ENCODE measurements at regions not wholly inside any gene's neighbourhood (a gene's known extent, or its start where the extent isn't known, plus 50 kb on each side); places are given as distances from the start of the nearest gene placed in this dataset.

DNA sequence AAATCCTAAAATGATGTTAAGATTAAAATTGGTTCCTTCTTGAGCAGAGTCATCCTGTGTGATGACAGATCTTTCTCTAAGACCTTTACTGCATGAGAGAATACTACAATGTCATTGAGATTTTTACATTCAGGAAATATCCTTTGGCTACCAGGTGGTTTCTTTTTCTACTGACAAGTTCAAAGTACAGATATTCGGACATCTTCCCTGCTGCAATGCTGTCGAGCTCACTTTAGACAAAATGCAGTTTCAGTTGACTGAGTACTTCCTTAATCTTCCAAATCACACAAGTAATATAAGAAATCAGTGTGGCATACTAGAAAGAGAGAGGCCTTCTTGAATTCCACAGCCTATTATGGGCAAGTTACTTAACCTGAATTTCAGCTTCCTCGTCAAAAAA is 207.9 kb upstream of the ACVR2A start:
- no peak for DNase-seq (ENCODE audit: low read depth)

DNA sequence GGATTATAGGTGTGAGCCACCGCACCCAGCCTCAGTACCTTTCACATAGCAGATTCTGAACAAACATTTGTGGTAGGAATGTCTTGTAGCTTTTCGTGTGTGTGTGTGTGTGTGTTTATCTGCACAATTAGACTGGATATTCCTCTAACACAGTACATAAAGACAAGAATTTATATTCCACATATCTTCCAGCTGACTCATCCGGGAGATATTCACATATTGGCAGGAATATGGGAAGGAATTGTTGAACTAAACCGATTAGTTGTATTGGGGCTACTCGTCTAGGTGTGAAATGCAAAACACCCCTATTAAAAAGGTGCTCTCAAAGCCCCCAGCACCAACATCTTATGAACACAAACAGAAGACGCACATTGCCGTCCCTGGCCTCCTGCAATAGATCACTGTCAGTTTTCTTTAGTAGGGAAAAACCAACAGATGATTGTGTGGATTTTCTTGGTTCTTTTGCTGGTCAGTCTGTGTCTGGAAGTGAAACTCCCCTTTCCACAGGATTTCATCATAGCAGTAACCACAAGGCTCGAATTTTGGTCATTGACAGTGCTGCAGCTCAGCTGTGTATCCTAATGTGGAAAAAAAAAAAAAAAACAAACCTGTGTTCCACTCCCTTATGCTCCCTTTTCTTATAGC is 208.5 kb upstream of the ACVR2A start:
- H3K4me3 ChIP-seq (ENCODE audit: low read depth, low read length): peak overlapping the region; percentile 39
- peak; percentile 89 for DNase-seq (ENCODE audit: low read depth)
- TF ChIP-seq, protein P1, sequence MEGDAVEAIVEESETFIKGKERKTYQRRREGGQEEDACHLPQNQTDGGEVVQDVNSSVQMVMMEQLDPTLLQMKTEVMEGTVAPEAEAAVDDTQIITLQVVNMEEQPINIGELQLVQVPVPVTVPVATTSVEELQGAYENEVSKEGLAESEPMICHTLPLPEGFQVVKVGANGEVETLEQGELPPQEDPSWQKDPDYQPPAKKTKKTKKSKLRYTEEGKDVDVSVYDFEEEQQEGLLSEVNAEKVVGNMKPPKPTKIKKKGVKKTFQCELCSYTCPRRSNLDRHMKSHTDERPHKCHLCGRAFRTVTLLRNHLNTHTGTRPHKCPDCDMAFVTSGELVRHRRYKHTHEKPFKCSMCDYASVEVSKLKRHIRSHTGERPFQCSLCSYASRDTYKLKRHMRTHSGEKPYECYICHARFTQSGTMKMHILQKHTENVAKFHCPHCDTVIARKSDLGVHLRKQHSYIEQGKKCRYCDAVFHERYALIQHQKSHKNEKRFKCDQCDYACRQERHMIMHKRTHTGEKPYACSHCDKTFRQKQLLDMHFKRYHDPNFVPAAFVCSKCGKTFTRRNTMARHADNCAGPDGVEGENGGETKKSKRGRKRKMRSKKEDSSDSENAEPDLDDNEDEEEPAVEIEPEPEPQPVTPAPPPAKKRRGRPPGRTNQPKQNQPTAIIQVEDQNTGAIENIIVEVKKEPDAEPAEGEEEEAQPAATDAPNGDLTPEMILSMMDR (IDR thresholded peaks at IDR 0.05; ENCODE audit: insufficient read depth, low read depth, low read length): no peak

More for the DNA sequence above, 207.9 kb upstream of the ACVR2A start:
- TF ChIP-seq, protein P1 (IDR thresholded peaks at IDR 0.05; ENCODE audit: insufficient read depth, low read depth, low read length): no peak
- H3K4me3 ChIP-seq (ENCODE audit: low read depth, low read length): peak overlapping the region; percentile 39

DNA sequence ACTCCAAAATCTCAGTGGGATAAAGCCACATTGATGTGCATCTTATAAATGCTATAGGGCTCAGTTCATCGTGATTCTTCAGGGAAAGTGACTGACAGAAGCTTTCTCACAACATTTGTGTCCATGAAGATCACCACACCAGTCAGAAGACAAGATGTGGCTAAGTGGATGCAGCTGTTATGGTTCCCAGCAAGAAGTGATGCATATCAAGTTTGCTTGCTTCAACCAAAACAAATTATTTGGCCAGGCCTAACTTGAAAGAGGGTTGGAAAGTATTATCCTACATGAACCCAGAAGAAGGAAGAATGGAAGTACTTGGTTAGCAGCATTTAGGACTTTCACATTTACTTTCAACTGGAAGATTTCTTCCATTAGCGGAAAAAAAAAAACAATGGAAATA is 210.0 kb upstream of the ACVR2A start:
- DNase-seq (ENCODE audit: low read depth): no peak
- no peak overlapping the region for H3K4me3 ChIP-seq (ENCODE audit: low read depth, low read length)
- TF ChIP-seq, protein P1 (IDR thresholded peaks at IDR 0.05; ENCODE audit: insufficient read depth, low read depth, low read length): no peak

DNA sequence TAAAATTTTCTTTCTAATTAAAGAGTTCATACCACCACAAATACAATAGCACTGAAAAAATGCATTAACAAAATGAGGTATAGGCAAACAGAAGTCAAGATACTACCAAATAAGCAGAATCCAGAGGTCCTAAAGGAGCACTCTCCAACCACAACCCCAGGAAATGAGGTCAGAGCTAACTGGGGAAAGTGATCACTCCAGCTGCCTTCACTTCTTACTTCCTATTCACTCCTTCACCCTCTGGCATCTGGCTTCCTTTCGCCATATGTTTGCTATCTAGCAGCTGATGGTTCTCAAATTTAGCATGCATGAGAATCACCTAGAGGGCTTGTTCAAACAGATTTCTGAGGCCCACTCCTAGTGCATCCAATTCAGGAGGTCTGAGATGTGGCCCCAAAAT is 212.6 kb upstream of the ACVR2A start:
- no peak overlapping the region for H3K4me3 ChIP-seq (ENCODE audit: low read depth, low read length)
- TF ChIP-seq, protein P1 (IDR thresholded peaks at IDR 0.05; ENCODE audit: insufficient read depth, low read depth, low read length): no peak
- DNase-seq (ENCODE audit: low read depth): no peak

DNA sequence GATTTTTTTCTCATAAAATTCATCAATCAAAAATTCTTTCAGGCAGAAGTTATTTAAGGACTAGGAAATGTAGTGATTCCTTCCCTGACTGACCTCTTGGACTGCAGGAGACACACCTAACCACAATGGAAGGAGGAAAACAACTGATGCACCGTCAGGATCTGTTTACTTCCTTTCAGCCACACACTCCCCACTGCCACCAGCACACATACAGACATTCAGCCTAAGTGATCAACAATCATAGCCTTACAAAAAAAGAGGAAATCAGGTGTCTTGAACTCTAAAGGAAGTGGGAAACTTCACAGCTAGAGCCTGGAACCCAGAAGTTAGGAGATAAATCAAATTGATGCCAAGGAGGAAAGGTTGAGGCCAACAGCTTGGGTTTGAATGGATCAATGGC is 213.5 kb upstream of the ACVR2A start:
- no peak overlapping the region for H3K4me3 ChIP-seq (ENCODE audit: low read depth, low read length)
- TF ChIP-seq, protein P1 (IDR thresholded peaks at IDR 0.05; ENCODE audit: insufficient read depth, low read depth, low read length): no peak
- no peak for DNase-seq (ENCODE audit: low read depth)

DNA sequence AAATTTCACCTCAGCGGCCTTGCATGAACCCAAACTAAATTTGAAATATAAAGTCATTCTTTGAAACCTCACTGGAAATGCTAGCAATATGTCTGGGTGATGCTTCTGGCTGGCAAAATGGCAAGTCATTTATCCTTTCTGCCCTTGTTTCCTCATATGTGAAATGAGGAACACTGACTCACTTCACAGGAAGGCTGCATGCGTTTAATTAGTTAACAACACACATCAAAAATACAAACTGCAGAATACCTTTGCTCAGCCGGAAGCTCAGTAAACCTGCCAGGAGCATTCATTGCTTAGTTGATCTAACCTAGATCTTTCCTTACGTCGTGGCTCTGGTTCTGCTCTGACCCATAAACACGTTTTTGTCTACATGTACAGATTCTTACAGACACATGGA is 214.2 kb upstream of the ACVR2A start:
- DNase-seq (ENCODE audit: low read depth): no peak
- TF ChIP-seq, protein P1 (IDR thresholded peaks at IDR 0.05; ENCODE audit: insufficient read depth, low read depth, low read length): no peak
- H3K4me3 ChIP-seq (ENCODE audit: low read depth, low read length): no peak overlapping the region

DNA sequence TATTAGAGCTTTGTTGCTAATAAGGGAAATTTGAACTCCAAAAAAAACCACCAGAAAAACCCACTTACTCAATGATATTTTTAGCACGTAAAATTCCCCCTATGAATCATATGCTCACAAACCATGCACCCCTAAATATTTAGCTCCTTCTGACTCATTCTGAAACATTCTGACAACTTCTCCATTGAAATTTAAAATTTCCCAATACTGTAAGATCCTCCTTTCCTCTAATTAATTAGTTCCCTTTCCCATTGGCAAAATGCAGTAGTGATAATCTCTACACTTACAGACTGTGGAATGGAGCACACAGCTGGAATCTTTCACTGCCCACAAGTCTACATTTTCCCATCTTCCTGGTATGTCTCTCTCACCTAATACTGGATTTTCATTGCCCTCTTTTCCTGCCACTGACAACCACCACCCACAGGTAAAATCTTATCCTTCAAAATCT is 215.8 kb upstream of the ACVR2A start:
- no peak for DNase-seq (ENCODE audit: low read depth)
- H3K4me3 ChIP-seq (ENCODE audit: low read depth, low read length): no peak overlapping the region
- TF ChIP-seq, protein P1 (IDR thresholded peaks at IDR 0.05; ENCODE audit: insufficient read depth, low read depth, low read length): no peak
